ENCODE measurements at regions not wholly inside any gene's neighbourhood (a gene's known extent, or its start where the extent isn't known, plus 50 kb on each side); places are given as distances from the start of the nearest gene placed in this dataset.

- Histone ChIP-seq H3F3A (replicated peaks; ENCODE audit: insufficient read depth) (no peaks in the 10 kb centered on the region), H3K9ac (no peak overlapping the region), H2AFZ (ENCODE audit: low read depth) (no peak overlapping the region), H3K9me2 (no peaks in the 10 kb centered on the region), H3K4me2 (no peak overlapping the region), H3K79me2 (ENCODE audit: insufficient read depth) (no peaks in the 10 kb centered on the region), H3K4me3 (ENCODE audit: low read depth in 2 of 2, low read length in 1 of 2) (no peak overlapping the region), H4K20me1 (ENCODE audit: insufficient read depth) (no peaks in the 10 kb centered on the region), H3K4me1 (ENCODE audit: control insufficient read depth in 1 of 2, insufficient read depth in 2 of 2, low read depth in 1 of 2, low read length in 1 of 2) (peaks cover 0 to 6% of the 10 kb centered on the region in 2 experiments; a peak in 1 of 4 replicates), H3K27me3 (ENCODE audit: insufficient read depth) (no peaks in the 10 kb centered on the region), H3K27ac (ENCODE audit: low read depth in 2 of 2, low read length in 1 of 2) (no peak overlapping the region), H3K36me3 (replicated peaks in 1 of 2; ENCODE audit: control insufficient read depth in 1 of 2, insufficient read depth in 2 of 2, low read length in 1 of 2) (no peaks in the 10 kb centered on the region), H3K9me3 (no peaks in the 10 kb centered on the region)
- WGBS (ENCODE audit: low lambda C conversion rate), result 50% methylated on average over 14 of the region's 14 CpGs
- ChIA-PET POLR2A (no interaction called here), CTCF (no interaction called here)
- DNase-seq, result no peak
- no peak for TF ChIP-seq RCOR1 (IDR thresholded peaks at IDR 0.05; ENCODE audit: low read length)
- TF ChIP-seq MAX (IDR thresholded peaks at IDR 0.05; ENCODE audit: low read depth), result no peak
- TF ChIP-seq NRF1 (IDR thresholded peaks at IDR 0.05; ENCODE audit: low read depth, low read length), result no peak
- TF ChIP-seq SMC3 (IDR thresholded peaks at IDR 0.05; ENCODE audit: low read depth, low read length), result no peak
- TF ChIP-seq MEF2A (IDR thresholded peaks at IDR 0.05; ENCODE audit: borderline replicate concordance, low read depth), result no peak
- no peak for TF ChIP-seq SIN3A (IDR thresholded peaks at IDR 0.05; ENCODE audit: borderline replicate concordance, low read depth, low read length)
- no peak for TF ChIP-seq FOXM1 (IDR thresholded peaks at IDR 0.05; ENCODE audit: low read depth)
- no peak for TF ChIP-seq USF2 (IDR thresholded peaks at IDR 0.05; ENCODE audit: borderline replicate concordance, low read depth, low read length)
- no peak for TF ChIP-seq YY1 (IDR thresholded peaks at IDR 0.05; ENCODE audit: low read depth)
- TF ChIP-seq IRF3 (IDR thresholded peaks at IDR 0.05; ENCODE audit: low read depth, low read length), result no peak
- TF ChIP-seq RXRA (IDR thresholded peaks at IDR 0.05; ENCODE audit: borderline replicate concordance, low read depth), result no peak
- TF ChIP-seq TAF1 (IDR thresholded peaks at IDR 0.05; ENCODE audit: borderline replicate concordance, low read depth, low read length), result no peak
- TF ChIP-seq RAD21 (IDR thresholded peaks at IDR 0.05; ENCODE audit: low read length), result no peak
- TF ChIP-seq ZBTB33 (IDR thresholded peaks at IDR 0.05; ENCODE audit: borderline replicate concordance, low read depth), result no peak
- TF ChIP-seq NFIC (IDR thresholded peaks at IDR 0.05; ENCODE audit: borderline replicate concordance), result no peak
These were observed 420.7 kb upstream of the MYT1L start for GRCh38 chr2:2751715-2752315.
